OCI-M1 (cell line): ENCODE measurements at regions not wholly inside any gene's neighbourhood (a gene's known extent, or its start where the extent isn't known, plus 50 kb on each side); places are given as distances from the start of the nearest gene placed in this dataset.

Experiments used
- DNase-seq: peaks from one replicate; lab custom pipeline; 2025; lab: John Stamatoyannopoulos, UW

- no peak for DNase-seq
These were observed 373.7 kb downstream of the TLE4 start for GRCh38 chr9:79945495-79945894.

GRCh38 chr9:79945016-79945415 is 373.3 kb downstream of the TLE4 start:
- DNase-seq = peak; percentile 2

GRCh38 chr9:79940919-79941318 is 369.2 kb downstream of the TLE4 start:
- no peak for DNase-seq

GRCh38 chr9:79939819-79940218 is 368.1 kb downstream of the TLE4 start:
- no peak for DNase-seq

GRCh38 chr9:79936336-79936735 is 364.6 kb downstream of the TLE4 start:
- no peak for DNase-seq

- no peak for DNase-seq
These were observed 357.5 kb downstream of the TLE4 start for GRCh38 chr9:79929285-79929684.

GRCh38 chr9:79928661-79929223 is 357.0 kb downstream of the TLE4 start:
- no peak for DNase-seq

GRCh38 chr9:79925326-79925725 is 353.6 kb downstream of the TLE4 start:
- DNase-seq = no peak

GRCh38 chr9:79924836-79925235 is 353.1 kb downstream of the TLE4 start:
- no peak for DNase-seq

- no peak for DNase-seq
These were observed 345.7 kb downstream of the TLE4 start for GRCh38 chr9:79917421-79917820.

GRCh38 chr9:79913867-79914266 is 342.1 kb downstream of the TLE4 start:
- DNase-seq = no peak

- no peak for DNase-seq
These were observed 340.7 kb downstream of the TLE4 start for GRCh38 chr9:79912318-79913070.

- DNase-seq = no peak
These were observed 340.0 kb downstream of the TLE4 start for GRCh38 chr9:79911724-79912123.

GRCh38 chr9:79902825-79903600 is 331.2 kb downstream of the TLE4 start:
- no peak for DNase-seq

- no peak for DNase-seq
These were observed 329.0 kb downstream of the TLE4 start for GRCh38 chr9:79900754-79901153.

- no peak for DNase-seq
These were observed 324.7 kb downstream of the TLE4 start for GRCh38 chr9:79896390-79896980.

- no peak for DNase-seq
These were observed 323.5 kb downstream of the TLE4 start for GRCh38 chr9:79895232-79895631.

GRCh38 chr9:79889369-79889768 is 317.6 kb downstream of the TLE4 start:
- peak; percentile 4 for DNase-seq

GRCh38 chr9:79885093-79885857 is 313.5 kb downstream of the TLE4 start:
- DNase-seq = no peak

- no peak for DNase-seq
These were observed 312.8 kb downstream of the TLE4 start for GRCh38 chr9:79884546-79884945.

- DNase-seq = no peak
These were observed 311.4 kb downstream of the TLE4 start for GRCh38 chr9:79883073-79883645.

GRCh38 chr9:79880626-79881025 is 308.9 kb downstream of the TLE4 start:
- DNase-seq = peak; percentile 10
